ENCODE measurements at regions not wholly inside any gene's neighbourhood (a gene's known extent, or its start where the extent isn't known, plus 50 kb on each side); places are given as distances from the start of the nearest gene placed in this dataset.

- Histone ChIP-seq H3K27me3 (no peaks in the 10 kb centered on the region), H3K9me3 (no peaks in the 10 kb centered on the region), H3K36me3 (no peaks in the 10 kb centered on the region), H3K4me1 (no peaks in the 10 kb centered on the region), H3K4me3 (no peak overlapping the region), H3K27ac (no peak overlapping the region)
- intact Hi-C loops (cut with DNase I), result no loop called here
- DNase-seq, result no peak
- TF ChIP-seq CTCF (IDR thresholded peaks at IDR 0.05) (no peak), POLR2A (IDR thresholded peaks at IDR 0.05) (no peak)
Observed at GRCh38 chr7:136210079-136210478, 232.9 kb upstream of the MTPN start.

GRCh38 chr7:136205956-136206355 is 228.8 kb upstream of the MTPN start:
- Histone ChIP-seq H3K27me3 (no peaks in the 10 kb centered on the region), H3K36me3 (no peaks in the 10 kb centered on the region), H3K9me3 (no peaks in the 10 kb centered on the region), H3K4me1 (no peaks in the 10 kb centered on the region), H3K27ac (no peak overlapping the region), H3K4me3 (no peak overlapping the region)
- TF ChIP-seq CTCF (IDR thresholded peaks at IDR 0.05), result no peak
- no peak for TF ChIP-seq POLR2A (IDR thresholded peaks at IDR 0.05)
- DNase-seq, result no peak
- intact Hi-C loops (cut with DNase I), result no loop called here
- 59 to 60% methylated on average over 1 of the region's 1 CpG for WGBS, 2 donors

DNA sequence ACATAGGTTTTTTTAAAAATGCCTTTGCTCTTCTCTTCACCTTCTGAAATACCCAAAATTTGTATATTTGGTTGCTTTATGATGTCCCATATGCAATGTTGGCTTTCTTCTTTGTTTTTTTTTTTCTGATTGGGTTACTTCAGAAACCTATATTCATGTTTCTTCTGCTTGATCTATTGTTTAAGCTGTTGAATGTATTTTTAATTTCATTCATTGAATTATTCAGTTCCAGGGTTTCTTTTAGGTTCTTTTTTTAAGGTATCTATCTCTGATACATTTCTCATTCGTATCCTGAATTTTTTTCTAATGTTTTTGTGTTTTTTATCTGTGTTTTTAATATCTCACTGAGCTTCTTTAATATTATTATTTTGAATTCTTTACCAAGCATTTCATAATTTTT is 221.0 kb upstream of the MTPN start:
- no peaks in the 10 kb centered on the region for H3K36me3 ChIP-seq
- H3K27me3 ChIP-seq, result no peaks in the 10 kb centered on the region
- no peak for DNase-seq
- H3K9me3 ChIP-seq, result peaks cover 0 to 20% (median 0%) of the 10 kb centered on the region in 3 donors
- H3K27ac ChIP-seq, result no peak overlapping the region
- no peak overlapping the region for H3K4me3 ChIP-seq
- 37 to 61% methylated on average over 1 of the region's 1 CpG for WGBS, 2 donors
- TF ChIP-seq CTCF (IDR thresholded peaks at IDR 0.05) (no peak), POLR2A (IDR thresholded peaks at IDR 0.05) (no peak)
- H3K4me1 ChIP-seq, result no peaks in the 10 kb centered on the region
- intact Hi-C loops (cut with DNase I), result no loop called here

- intact Hi-C loops (cut with DNase I), result no loop called here
- WGBS, 2 donors, result 62 to 71% methylated on average over 1 of the region's 1 CpG
Observed at GRCh38 chr7:136194878-136195277, 217.7 kb upstream of the MTPN start.

DNA sequence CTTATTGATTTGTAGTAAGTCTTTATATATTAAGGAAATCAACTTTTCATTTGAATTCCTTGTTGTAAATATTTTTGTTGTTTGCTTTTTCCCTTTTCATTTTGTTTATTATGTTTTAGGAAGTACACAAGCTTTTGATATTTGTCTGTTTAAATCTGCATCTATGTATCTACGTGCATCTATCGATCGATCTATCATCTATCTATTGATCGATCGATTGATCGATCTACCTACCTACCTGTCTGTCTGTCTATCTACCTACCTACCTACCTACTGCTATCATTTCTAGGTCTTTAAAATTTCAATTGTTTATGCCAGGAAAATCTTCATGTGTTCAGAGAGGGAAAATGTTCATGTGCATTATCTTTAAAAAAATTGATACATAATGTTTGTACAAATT is 216.8 kb upstream of the MTPN start:
- DNase-seq, result no peak
- H3K9me3 ChIP-seq, result peaks cover 0 to 17% (median 0%) of the 10 kb centered on the region in 3 donors
- intact Hi-C loops (cut with DNase I), result no loop called here
- no peaks in the 10 kb centered on the region for H3K36me3 ChIP-seq
- H3K4me3 ChIP-seq, result no peak overlapping the region
- TF ChIP-seq POLR2A (IDR thresholded peaks at IDR 0.05) (no peak), CTCF (IDR thresholded peaks at IDR 0.05) (no peak)
- H3K4me1 ChIP-seq, result no peaks in the 10 kb centered on the region
- no peaks in the 10 kb centered on the region for H3K27me3 ChIP-seq
- 74 to 88% methylated on average over 6 of the region's 6 CpGs for WGBS, 2 donors
- H3K27ac ChIP-seq, result no peak overlapping the region

More at GRCh38 chr7:136194878-136195277, 217.7 kb upstream of the MTPN start:
- Histone ChIP-seq H3K27me3 (no peaks in the 10 kb centered on the region), H3K4me3 (no peak overlapping the region), H3K27ac (no peak overlapping the region), H3K4me1 (no peaks in the 10 kb centered on the region), H3K36me3 (no peaks in the 10 kb centered on the region), H3K9me3 (peaks cover 0 to 20% (median 0%) of the 10 kb centered on the region in 3 donors)
- no peak for DNase-seq
- no peak for TF ChIP-seq POLR2A (IDR thresholded peaks at IDR 0.05)
- TF ChIP-seq CTCF (IDR thresholded peaks at IDR 0.05), result no peak

All from esophagus squamous epithelium (tissue), 5 donors.